CD4-positive, alpha-beta T cell treated with Interleukin-15 for 1 hour (primary cell): ENCODE measurements at regions not wholly inside any gene's neighbourhood (a gene's known extent, or its start where the extent isn't known, plus 50 kb on each side); places are given as distances from the start of the nearest gene placed in this dataset.
"Not testable (repeated sequence)": the region's sequence is repeated elsewhere in the genome, so short reads cannot be mapped to it uniquely, and the experiment has no call there.

Experiments
- DNase-seq: peaks from one replicate; pipeline ENCODE4 v3.0.0-alpha.2; 2020

GRCh38 chr17:26936645-26937044, 357.3 kb upstream of the WSB1 start:
- DNase-seq, result not testable (repeated sequence)

- not testable (repeated sequence) for DNase-seq
Observed at GRCh38 chr17:26937750-26938322, 356.1 kb upstream of the WSB1 start.

GRCh38 chr17:26939755-26940154, 354.2 kb upstream of the WSB1 start:
- not testable (repeated sequence) for DNase-seq

GRCh38 chr17:26940587-26940986, 353.3 kb upstream of the WSB1 start:
- not testable (repeated sequence) for DNase-seq

GRCh38 chr17:26962255-26963162, 331.4 kb upstream of the WSB1 start:
- DNase-seq, result no peak

GRCh38 chr17:26963163-26963503, 330.8 kb upstream of the WSB1 start:
- DNase-seq, result no peak

GRCh38 chr17:26965898-26966624, 327.9 kb upstream of the WSB1 start:
- DNase-seq, result not testable (repeated sequence)

DNA sequence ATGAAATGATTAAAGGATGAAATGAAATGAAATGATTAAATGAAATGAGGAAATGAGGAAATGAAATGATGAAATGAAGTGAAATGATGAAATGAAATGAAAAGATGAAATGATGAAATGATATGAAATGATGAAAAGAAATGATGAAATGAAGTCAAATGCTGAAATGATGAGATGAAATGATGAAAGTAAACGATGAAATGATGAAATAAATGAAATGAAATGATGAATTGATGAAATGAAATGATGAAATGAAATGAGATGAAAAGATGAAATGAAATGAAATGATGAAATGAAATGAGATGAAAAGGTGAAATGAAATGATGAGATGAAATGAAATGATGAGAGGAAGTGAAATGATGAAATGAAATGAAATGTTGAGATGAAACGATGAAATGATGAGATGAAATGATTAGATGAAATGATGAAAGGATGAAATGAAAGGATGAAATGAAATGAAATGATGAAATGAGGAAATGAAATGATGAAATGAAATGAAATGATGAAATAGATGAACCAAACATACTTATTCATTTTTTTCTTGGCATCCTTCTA, 327.2 kb upstream of the WSB1 start:
- not testable (repeated sequence) for DNase-seq

DNA sequence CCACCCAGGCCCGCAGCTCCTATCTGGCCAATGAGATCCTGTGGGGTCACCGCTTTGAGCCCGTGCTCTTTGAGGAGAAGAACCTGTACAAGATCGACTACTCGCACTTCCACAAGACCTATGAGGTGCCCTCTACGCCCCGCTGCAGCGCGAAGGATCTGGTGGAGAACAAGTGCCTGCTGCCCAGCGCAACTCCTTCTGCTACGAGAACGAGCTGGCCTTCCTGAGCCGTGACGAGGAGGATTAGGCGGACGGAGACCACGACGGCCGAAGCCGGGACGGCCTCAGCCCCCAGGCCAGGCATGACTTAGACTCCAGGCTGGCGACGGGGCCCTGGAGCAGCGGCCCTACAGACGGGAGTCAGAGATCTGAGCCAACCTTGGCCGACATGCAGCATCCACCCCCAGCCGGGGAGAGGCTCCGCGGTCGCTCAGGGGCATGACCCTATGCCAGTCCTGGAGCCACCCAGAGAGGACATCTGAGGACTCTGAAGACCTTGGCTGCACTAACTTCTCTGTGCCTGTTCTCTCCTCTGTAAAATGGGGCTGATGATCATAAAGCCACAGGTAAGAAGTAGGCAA, 312.0 kb upstream of the WSB1 start:
- not testable (repeated sequence) for DNase-seq

DNA sequence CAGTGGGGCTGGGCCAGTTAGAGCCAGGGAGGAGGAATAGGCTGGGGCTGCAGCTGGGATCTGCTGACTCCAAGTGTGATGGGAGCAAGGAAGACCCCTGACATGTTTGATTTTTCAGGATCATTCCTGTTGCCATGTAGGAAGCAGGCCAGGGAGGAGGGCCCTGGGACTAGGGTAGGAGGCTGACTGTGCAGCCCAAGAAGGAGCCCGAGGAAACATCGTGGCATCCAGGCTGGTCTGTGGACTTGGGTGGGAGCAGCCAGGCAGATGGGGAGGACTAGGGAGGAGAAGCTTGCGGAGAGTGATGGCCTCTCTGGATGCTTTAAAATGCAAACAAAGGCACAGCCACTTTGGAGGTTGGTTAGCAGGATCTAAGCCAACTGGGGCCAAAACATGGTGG, 311.4 kb upstream of the WSB1 start:
- DNase-seq, result not testable (repeated sequence)

DNA sequence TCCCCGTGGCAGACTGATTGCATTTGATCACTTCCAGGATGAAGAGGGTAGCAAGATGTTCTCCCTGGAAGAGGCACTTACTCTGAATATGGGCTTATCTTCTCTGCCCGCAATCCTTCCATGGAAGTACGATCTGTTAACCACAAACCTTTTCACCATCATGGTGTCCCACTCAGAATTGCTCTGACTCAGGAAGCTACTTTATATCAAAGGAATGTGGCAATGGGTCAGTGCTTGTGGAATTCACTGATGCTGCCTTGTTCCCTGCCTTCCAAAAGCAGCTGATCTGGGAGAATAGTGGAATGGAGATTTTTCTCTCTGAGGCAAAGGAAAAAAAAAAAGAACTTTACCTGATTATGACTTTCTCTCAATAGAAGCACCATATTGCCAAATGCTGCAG, 306.1 kb upstream of the WSB1 start:
- not testable (repeated sequence) for DNase-seq

GRCh38 chr17:26994648-26995047, 299.3 kb upstream of the WSB1 start:
- DNase-seq, result not testable (repeated sequence)

GRCh38 chr17:26996146-26996916, 297.6 kb upstream of the WSB1 start:
- DNase-seq, result not testable (repeated sequence)

- DNase-seq, result not testable (repeated sequence)
Observed at GRCh38 chr17:27007734-27008531, 286.0 kb upstream of the WSB1 start.

- DNase-seq, result no peak
Observed at GRCh38 chr17:27009087-27009486, 284.8 kb upstream of the WSB1 start.

DNA sequence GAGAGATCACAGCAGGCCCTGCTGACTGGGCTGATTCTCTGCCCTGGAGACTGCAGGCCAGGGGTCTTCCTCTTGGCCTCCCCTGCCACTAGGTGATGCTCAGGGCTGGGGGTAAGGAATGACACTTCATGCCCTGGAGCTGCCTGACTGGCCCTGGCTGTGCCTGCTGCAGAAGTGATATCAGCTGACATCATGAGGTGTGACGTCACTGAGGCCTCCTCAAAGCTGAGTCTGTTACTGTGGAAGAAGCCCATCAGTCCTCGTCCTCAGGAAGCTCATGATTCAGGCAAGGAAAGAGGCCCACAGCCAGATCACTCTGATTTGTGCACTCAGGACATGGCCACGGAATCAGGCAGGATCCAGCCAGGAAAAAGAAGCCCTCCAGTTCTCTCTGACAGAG, 283.8 kb upstream of the WSB1 start:
- DNase-seq, result not testable (repeated sequence)

GRCh38 chr17:27030552-27030951, 263.4 kb upstream of the WSB1 start:
- not testable (repeated sequence) for DNase-seq

GRCh38 chr17:27038676-27039075, 255.2 kb upstream of the WSB1 start:
- DNase-seq, result no peak

DNA sequence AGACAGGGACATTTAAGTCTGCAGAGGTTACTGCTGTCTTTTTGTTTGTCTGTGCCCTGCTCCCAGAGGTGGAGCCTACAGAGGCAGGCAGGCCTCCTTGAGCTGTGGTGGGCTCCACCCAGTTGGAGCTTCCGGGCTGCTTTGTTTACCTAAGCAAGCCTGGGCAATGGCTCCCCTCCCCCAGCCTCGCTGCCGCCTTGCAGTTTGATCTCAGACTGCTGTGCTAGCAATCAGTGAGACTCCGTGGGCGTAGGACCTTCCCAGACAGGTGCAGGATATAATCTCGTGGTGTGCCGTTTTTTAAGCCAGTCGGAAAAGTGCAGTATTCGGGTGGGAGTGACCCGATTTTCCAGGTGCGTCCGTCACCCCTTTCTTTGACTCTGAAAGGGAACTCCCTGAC, 248.9 kb upstream of the WSB1 start:
- DNase-seq, result not testable (repeated sequence)

DNA sequence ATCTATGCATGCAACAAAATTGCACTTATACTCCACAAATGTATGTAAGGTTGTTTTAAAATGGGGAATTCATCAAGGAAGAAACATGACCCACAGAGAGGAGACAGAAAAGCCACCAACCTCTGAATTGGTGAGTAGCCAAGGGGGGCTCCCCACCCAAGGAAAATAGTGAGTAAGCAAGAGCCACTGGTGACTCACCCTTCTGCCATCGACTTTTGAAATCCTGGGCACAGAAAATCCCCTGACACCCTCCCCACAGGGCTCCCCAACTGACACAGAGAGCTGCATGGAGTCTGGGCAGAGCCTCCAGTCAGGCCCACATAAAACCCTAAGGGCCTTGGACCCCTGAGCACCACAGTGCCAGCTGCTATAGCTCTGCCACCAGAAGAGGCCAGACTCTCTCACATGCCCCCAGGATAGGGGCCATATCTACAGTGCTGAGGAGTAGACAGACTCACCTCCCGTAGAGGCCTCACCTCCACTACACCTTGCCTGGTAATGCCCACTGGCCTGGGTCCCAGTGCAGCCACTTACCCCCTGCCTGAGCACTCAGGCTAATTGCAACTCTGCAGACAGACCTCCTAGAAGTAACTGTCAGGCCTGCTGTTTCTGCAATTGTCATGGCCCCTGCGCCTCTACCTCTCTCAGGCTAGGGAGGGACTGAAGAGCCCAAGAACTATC, 244.7 kb upstream of the WSB1 start:
- no peak for DNase-seq

DNA sequence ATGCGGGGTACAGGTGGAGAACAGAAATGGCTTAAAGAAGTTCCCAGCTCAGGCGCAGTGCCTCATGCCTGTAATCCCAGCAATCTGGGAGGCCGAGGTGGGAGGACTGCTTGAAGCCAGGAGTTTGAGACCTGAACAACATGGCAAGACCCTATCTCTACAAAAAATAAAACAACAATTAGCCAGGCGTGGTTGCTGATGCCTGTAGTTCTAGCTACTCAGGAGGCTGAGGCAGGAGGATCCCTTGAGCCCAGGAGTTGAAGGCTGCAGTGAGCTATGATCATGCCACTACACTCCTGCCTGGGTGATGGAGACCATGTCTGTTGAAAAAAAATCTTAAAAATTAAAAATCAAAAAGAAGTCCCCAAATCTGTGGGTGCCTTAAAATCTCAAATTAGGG, 228.3 kb upstream of the WSB1 start:
- no peak for DNase-seq
